HG03565 (cell line): ENCODE measurements at regions not wholly inside any gene's neighbourhood (a gene's known extent, or its start where the extent isn't known, plus 50 kb on each side); places are given as distances from the start of the nearest gene placed in this dataset.

Source experiments
- ATAC-seq: cut with Tn5 transposase; IDR thresholded peaks from one replicate; pipeline ENCODE4 v1.9.1; 2021; ENCODE audit warnings: mild to moderate bottlenecking, moderate library complexity; ENCODE audit not compliant: unreplicated experiment

- no peak for ATAC-seq
Measured at GRCh38 chr10:78740976-78741915, 327.5 kb upstream of the ZMIZ1 start.

GRCh38 chr10:78742406-78742729 is 326.4 kb upstream of the ZMIZ1 start:
- ATAC-seq, result no peak

GRCh38 chr10:78742730-78743615 is 325.8 kb upstream of the ZMIZ1 start:
- ATAC-seq, result no peak

- no peak for ATAC-seq
Measured at GRCh38 chr10:78744056-78744455, 324.7 kb upstream of the ZMIZ1 start.

GRCh38 chr10:78744491-78745090 is 324.2 kb upstream of the ZMIZ1 start:
- ATAC-seq, result no peak

GRCh38 chr10:78745441-78745840 is 323.3 kb upstream of the ZMIZ1 start:
- ATAC-seq, result no peak

GRCh38 chr10:78746155-78746763 is 322.5 kb upstream of the ZMIZ1 start:
- ATAC-seq, result no peak

GRCh38 chr10:78747401-78748234 is 321.1 kb upstream of the ZMIZ1 start:
- ATAC-seq, result no peak

GRCh38 chr10:78748235-78748533 is 320.6 kb upstream of the ZMIZ1 start:
- no peak for ATAC-seq

- ATAC-seq, result no peak
Measured at GRCh38 chr10:78749200-78749599, 319.6 kb upstream of the ZMIZ1 start.

- no peak for ATAC-seq
Measured at GRCh38 chr10:78749898-78750297, 318.9 kb upstream of the ZMIZ1 start.

- ATAC-seq, result no peak
Measured at GRCh38 chr10:78750418-78750817, 318.3 kb upstream of the ZMIZ1 start.

- no peak for ATAC-seq
Measured at GRCh38 chr10:78751716-78752115, 317.1 kb upstream of the ZMIZ1 start.

- ATAC-seq, result no peak
Measured at GRCh38 chr10:78752221-78752620, 316.5 kb upstream of the ZMIZ1 start.

GRCh38 chr10:78752708-78753107 is 316.1 kb upstream of the ZMIZ1 start:
- no peak for ATAC-seq

GRCh38 chr10:78754269-78755062 is 314.3 kb upstream of the ZMIZ1 start:
- ATAC-seq, result no peak

- no peak for ATAC-seq
Measured at GRCh38 chr10:78755063-78755701, 313.6 kb upstream of the ZMIZ1 start.

- no peak for ATAC-seq
Measured at GRCh38 chr10:78755877-78756455, 312.8 kb upstream of the ZMIZ1 start.
